ENCODE measurements at regions not wholly inside any gene's neighbourhood (a gene's known extent, or its start where the extent isn't known, plus 50 kb on each side); places are given as distances from the start of the nearest gene placed in this dataset.

- no peak for TF ChIP-seq CTCF (IDR thresholded peaks at IDR 0.05)
- Histone ChIP-seq H3K36me3 (ENCODE audit: control insufficient read depth, insufficient read depth, low read length) (no peaks in the 10 kb centered on the region), H3K27me3 (ENCODE audit: control insufficient read depth, insufficient read depth, low read length) (no peaks in the 10 kb centered on the region), H3K27ac (ENCODE audit: low read length) (no peak overlapping the region), H3K4me3 (ENCODE audit: low read length) (no peak overlapping the region), H3K9me3 (ENCODE audit: control insufficient read depth, insufficient read depth, low read length) (no peaks in the 10 kb centered on the region), H3K4me1 (ENCODE audit: control insufficient read depth, insufficient read depth, low read length) (no peaks in the 10 kb centered on the region)
- no peaks in the 10 kb centered on the region for H3K36me3 Mint-ChIP-seq
- no peaks in the 10 kb centered on the region for H3K27me3 Mint-ChIP-seq (ENCODE audit: low read depth in 2 of 2)
- no peak overlapping the region for H3K27ac Mint-ChIP-seq
- H3K4me1 Mint-ChIP-seq: no peaks in the 10 kb centered on the region
- DNase-seq: no peak
- intact Hi-C loops (cut with micrococcal nuclease): no loop called here
- H3K4me3 Mint-ChIP-seq: no peak overlapping the region
- peaks cover 14 to 15% of the 10 kb centered on the region in 2 donors for H3K9me3 Mint-ChIP-seq
- ATAC-seq: no peak
Observed at GRCh38 chr16:63890723-63891122, 1231.1 kb downstream of the CDH11 start.

- Histone ChIP-seq H3K9me3 (ENCODE audit: control insufficient read depth, insufficient read depth, low read length) (peaks cover under 1% of the 10 kb centered on the region), H3K4me3 (ENCODE audit: low read length) (no peak overlapping the region), H3K4me1 (ENCODE audit: control insufficient read depth, insufficient read depth, low read length) (no peaks in the 10 kb centered on the region), H3K36me3 (ENCODE audit: control insufficient read depth, insufficient read depth, low read length) (no peaks in the 10 kb centered on the region), H3K27me3 (ENCODE audit: control insufficient read depth, insufficient read depth, low read length) (no peaks in the 10 kb centered on the region), H3K27ac (ENCODE audit: low read length) (no peak overlapping the region)
- H3K4me1 Mint-ChIP-seq: no peaks in the 10 kb centered on the region
- no peak for TF ChIP-seq CTCF (IDR thresholded peaks at IDR 0.05)
- 57% methylated on average over 1 of the region's 1 CpG for WGBS (ENCODE audit: insufficient coverage)
- intact Hi-C loops (cut with micrococcal nuclease): no loop called here
- no peaks in the 10 kb centered on the region for H3K27me3 Mint-ChIP-seq (ENCODE audit: low read depth in 2 of 2)
- no peaks in the 10 kb centered on the region for H3K36me3 Mint-ChIP-seq
- no peak overlapping the region for H3K4me3 Mint-ChIP-seq
- DNase-seq (no peak), ATAC-seq (no peak)
- peaks cover 11 to 15% of the 10 kb centered on the region in 2 donors for H3K9me3 Mint-ChIP-seq
- H3K27ac Mint-ChIP-seq: no peak overlapping the region
Observed at GRCh38 chr16:63890081-63890480, 1231.8 kb downstream of the CDH11 start.

- peaks cover 18 to 19% of the 10 kb centered on the region in 2 donors for H3K9me3 Mint-ChIP-seq
- intact Hi-C loops (cut with micrococcal nuclease): no loop called here
- H3K36me3 Mint-ChIP-seq: no peaks in the 10 kb centered on the region
- no peak overlapping the region for H3K27ac Mint-ChIP-seq
- DNase-seq: no peak
- H3K4me1 ChIP-seq (ENCODE audit: control insufficient read depth, insufficient read depth, low read length): no peaks in the 10 kb centered on the region
- no peaks in the 10 kb centered on the region for H3K27me3 ChIP-seq (ENCODE audit: control insufficient read depth, insufficient read depth, low read length)
- H3K4me3 ChIP-seq (ENCODE audit: low read length): no peak overlapping the region
- no peak overlapping the region for H3K27ac ChIP-seq (ENCODE audit: low read length)
- H3K27me3 Mint-ChIP-seq (ENCODE audit: low read depth in 2 of 2): no peaks in the 10 kb centered on the region
- no peaks in the 10 kb centered on the region for H3K4me1 Mint-ChIP-seq
- H3K9me3 ChIP-seq (ENCODE audit: control insufficient read depth, insufficient read depth, low read length): peaks cover 2% of the 10 kb centered on the region
- no peaks in the 10 kb centered on the region for H3K36me3 ChIP-seq (ENCODE audit: control insufficient read depth, insufficient read depth, low read length)
- ATAC-seq: no peak
- no peak overlapping the region for H3K4me3 Mint-ChIP-seq
- TF ChIP-seq CTCF (IDR thresholded peaks at IDR 0.05): no peak
Observed at GRCh38 chr16:63883091-63883490, 1238.8 kb downstream of the CDH11 start.

- intact Hi-C loops (cut with micrococcal nuclease): no loop called here
- ATAC-seq (no peak), DNase-seq (no peak)
- peaks cover 18 to 19% of the 10 kb centered on the region in 2 donors for H3K9me3 Mint-ChIP-seq
- Histone ChIP-seq H3K27ac (ENCODE audit: low read length) (no peak overlapping the region), H3K27me3 (ENCODE audit: control insufficient read depth, insufficient read depth, low read length) (no peaks in the 10 kb centered on the region), H3K4me3 (ENCODE audit: low read length) (no peak overlapping the region), H3K4me1 (ENCODE audit: control insufficient read depth, insufficient read depth, low read length) (no peaks in the 10 kb centered on the region), H3K36me3 (ENCODE audit: control insufficient read depth, insufficient read depth, low read length) (no peaks in the 10 kb centered on the region), H3K9me3 (ENCODE audit: control insufficient read depth, insufficient read depth, low read length) (peaks cover 2% of the 10 kb centered on the region)
- H3K27ac Mint-ChIP-seq: no peak overlapping the region
- no peaks in the 10 kb centered on the region for H3K36me3 Mint-ChIP-seq
- H3K4me1 Mint-ChIP-seq: no peaks in the 10 kb centered on the region
- TF ChIP-seq CTCF (IDR thresholded peaks at IDR 0.05): no peak
- H3K27me3 Mint-ChIP-seq (ENCODE audit: low read depth in 2 of 2): no peaks in the 10 kb centered on the region
- H3K4me3 Mint-ChIP-seq: no peak overlapping the region
Observed at GRCh38 chr16:63882576-63882975, 1239.3 kb downstream of the CDH11 start.

Measured in natural killer cell (primary cell).